M059J (cell line): ENCODE measurements at regions not wholly inside any gene's neighbourhood (a gene's known extent, or its start where the extent isn't known, plus 50 kb on each side); places are given as distances from the start of the nearest gene placed in this dataset.

Experiments used
- DNase-seq: peaks from one replicate; pipeline ENCODE4 v3.0.0-alpha.2; 2012; ENCODE audit warnings: low read depth

- DNase-seq: peak; percentile 42
Measured at GRCh38 chr3:144229330-144229729, 257.7 kb downstream of the DIPK2A start.

GRCh38 chr3:144229953-144230352, 258.3 kb downstream of the DIPK2A start:
- DNase-seq: peak; percentile 2

- DNase-seq: no peak
Measured at GRCh38 chr3:144235489-144235888, 263.9 kb downstream of the DIPK2A start.

- no peak for DNase-seq
Measured at GRCh38 chr3:144237351-144237750, 265.7 kb downstream of the DIPK2A start.

- no peak for DNase-seq
Measured at GRCh38 chr3:144241404-144241803, 269.8 kb downstream of the DIPK2A start.

- no peak for DNase-seq
Measured at GRCh38 chr3:144242747-144243146, 271.1 kb downstream of the DIPK2A start.

- no peak for DNase-seq
Measured at GRCh38 chr3:144244662-144245061, 273.0 kb downstream of the DIPK2A start.

- DNase-seq: no peak
Measured at GRCh38 chr3:144252896-144253295, 281.3 kb downstream of the DIPK2A start.

GRCh38 chr3:144257381-144257780, 285.8 kb downstream of the DIPK2A start:
- DNase-seq: no peak

- peak; percentile 3 for DNase-seq
Measured at GRCh38 chr3:144259267-144259666, 287.6 kb downstream of the DIPK2A start.

GRCh38 chr3:144263706-144264105, 292.1 kb downstream of the DIPK2A start:
- no peak for DNase-seq

GRCh38 chr3:144264350-144264749, 292.7 kb downstream of the DIPK2A start:
- DNase-seq: no peak

GRCh38 chr3:144264794-144265193, 293.2 kb downstream of the DIPK2A start:
- DNase-seq: peak; percentile 2

GRCh38 chr3:144265542-144266100, 294.0 kb downstream of the DIPK2A start:
- DNase-seq: peak; percentile 20

- no peak for DNase-seq
Measured at GRCh38 chr3:144270100-144270499, 298.5 kb downstream of the DIPK2A start.

GRCh38 chr3:144272680-144273079, 301.1 kb downstream of the DIPK2A start:
- DNase-seq: peak; percentile 4

- peak; percentile 14 for DNase-seq
Measured at GRCh38 chr3:144273601-144274000, 302.0 kb downstream of the DIPK2A start.

GRCh38 chr3:144275005-144275404, 303.4 kb downstream of the DIPK2A start:
- no peak for DNase-seq

- DNase-seq: no peak
Measured at GRCh38 chr3:144282313-144282712, 310.7 kb downstream of the DIPK2A start.

GRCh38 chr3:144286235-144286910, 314.8 kb downstream of the DIPK2A start:
- DNase-seq: no peak

GRCh38 chr3:144287001-144287400, 315.4 kb downstream of the DIPK2A start:
- no peak for DNase-seq

GRCh38 chr3:144289057-144289456, 317.4 kb downstream of the DIPK2A start:
- no peak for DNase-seq

GRCh38 chr3:144294659-144295538, 323.3 kb downstream of the DIPK2A start:
- no peak for DNase-seq
